ENCODE measurements at regions not wholly inside any gene's neighbourhood (a gene's known extent, or its start where the extent isn't known, plus 50 kb on each side); places are given as distances from the start of the nearest gene placed in this dataset.

GRCh38 chr2:19683556-19683955, 218.2 kb downstream of the TTC32 start:
- CTCF ChIA-PET = no interaction called here

GRCh38 chr2:19682493-19682892, 219.3 kb downstream of the TTC32 start:
- ChIA-PET POLR2A (no interaction called here), CTCF (no interaction called here)
- TF ChIP-seq NFRKB (IDR thresholded peaks at IDR 0.05) (no peak), L3MBTL2 (conservative IDR thresholded peaks at IDR 0.05) (no peak), TARDBP (IDR thresholded peaks at IDR 0.05) (no peak), FOXM1 (IDR thresholded peaks at IDR 0.05; ENCODE audit: borderline replicate concordance) (no peak), SP1 (IDR thresholded peaks at IDR 0.05) (no peak), ELF4 (IDR thresholded peaks at IDR 0.05) (no peak), FOXK2 (IDR thresholded peaks at IDR 0.05) (no peak), FOXA1 (IDR thresholded peaks at IDR 0.05) (no peak), BHLHE40 (IDR thresholded peaks at IDR 0.05; ENCODE audit: borderline replicate concordance) (no peak), SUZ12 (IDR thresholded peaks at IDR 0.05) (no peak)
- DNase-seq (ENCODE audit: extremely low spot score) = no peak

More at GRCh38 chr2:19683556-19683955, 218.2 kb downstream of the TTC32 start:
- TF ChIP-seq BHLHE40 (IDR thresholded peaks at IDR 0.05; ENCODE audit: borderline replicate concordance) = no peak
- TF ChIP-seq PKNOX1 (IDR thresholded peaks at IDR 0.05) = no peak
- TF ChIP-seq NFRKB (IDR thresholded peaks at IDR 0.05) = no peak
- no peak for TF ChIP-seq LEF1 (IDR thresholded peaks at IDR 0.05; ENCODE audit: borderline replicate concordance)
- TF ChIP-seq ARNT (IDR thresholded peaks at IDR 0.05) = no peak
- TF ChIP-seq ELF4 (IDR thresholded peaks at IDR 0.05) = no peak
- TF ChIP-seq HDGF (IDR thresholded peaks at IDR 0.05; ENCODE audit: borderline replicate concordance) = no peak
- TF ChIP-seq CTBP1 (IDR thresholded peaks at IDR 0.05; ENCODE audit: borderline replicate concordance) = no peak
- no peak for TF ChIP-seq ZNF384 (IDR thresholded peaks at IDR 0.05)
- no peak for TF ChIP-seq SUZ12 (IDR thresholded peaks at IDR 0.05)
- TF ChIP-seq FOXK2 (IDR thresholded peaks at IDR 0.05) = no peak
- no peak for TF ChIP-seq L3MBTL2 (conservative IDR thresholded peaks at IDR 0.05)
- TF ChIP-seq FOXM1 (IDR thresholded peaks at IDR 0.05; ENCODE audit: borderline replicate concordance) = no peak
- TF ChIP-seq SP1 (IDR thresholded peaks at IDR 0.05) = no peak
- TF ChIP-seq FOXA1 (IDR thresholded peaks at IDR 0.05) = no peak
- TF ChIP-seq TARDBP (IDR thresholded peaks at IDR 0.05) = no peak
- no peak for DNase-seq (ENCODE audit: extremely low spot score)
- POLR2A ChIA-PET = no interaction called here

GRCh38 chr2:19677825-19678518, 223.8 kb downstream of the TTC32 start:
- TF ChIP-seq FOXA1 (IDR thresholded peaks at IDR 0.05) (no peak), CTBP1 (IDR thresholded peaks at IDR 0.05; ENCODE audit: borderline replicate concordance) (no peak), ARNT (IDR thresholded peaks at IDR 0.05) (no peak), ELF4 (IDR thresholded peaks at IDR 0.05) (no peak), LEF1 (IDR thresholded peaks at IDR 0.05; ENCODE audit: borderline replicate concordance) (no peak)
- ChIA-PET CTCF (interaction anchor here (1.0 to 1.3 kb wide), 3 partner anchors 10 to 264 kb away, joined by 3 to 4 read pairs (median 4); no protein-coding TSS in a partner anchor), POLR2A (no interaction called here)
- no peak for DNase-seq (ENCODE audit: extremely low spot score)

GRCh38 chr2:19677215-19677777, 224.5 kb downstream of the TTC32 start:
- ChIA-PET POLR2A (no interaction called here), CTCF (interaction anchor here (0.7 to 1.3 kb wide), 6 partner anchors 10 to 401 kb away, joined by 3 to 6 read pairs (median 4); no protein-coding TSS in a partner anchor)
- no peak for DNase-seq (ENCODE audit: extremely low spot score)
- no peak for TF ChIP-seq SP1 (IDR thresholded peaks at IDR 0.05)
- TF ChIP-seq ZNF384 (IDR thresholded peaks at IDR 0.05) = no peak
- TF ChIP-seq TARDBP (IDR thresholded peaks at IDR 0.05) = no peak
- TF ChIP-seq SUZ12 (IDR thresholded peaks at IDR 0.05) = no peak

GRCh38 chr2:19676770-19677169, 225.0 kb downstream of the TTC32 start:
- TF ChIP-seq FOXM1 (IDR thresholded peaks at IDR 0.05; ENCODE audit: borderline replicate concordance) (no peak), ZNF384 (IDR thresholded peaks at IDR 0.05) (no peak), FOXA1 (IDR thresholded peaks at IDR 0.05) (no peak), CTBP1 (IDR thresholded peaks at IDR 0.05; ENCODE audit: borderline replicate concordance) (no peak), SP1 (IDR thresholded peaks at IDR 0.05) (no peak), PKNOX1 (IDR thresholded peaks at IDR 0.05) (no peak), L3MBTL2 (conservative IDR thresholded peaks at IDR 0.05) (no peak), LEF1 (IDR thresholded peaks at IDR 0.05; ENCODE audit: borderline replicate concordance) (no peak), FOXK2 (IDR thresholded peaks at IDR 0.05) (no peak), BHLHE40 (IDR thresholded peaks at IDR 0.05; ENCODE audit: borderline replicate concordance) (no peak), TARDBP (IDR thresholded peaks at IDR 0.05) (no peak), HDGF (IDR thresholded peaks at IDR 0.05; ENCODE audit: borderline replicate concordance) (no peak), ARNT (IDR thresholded peaks at IDR 0.05) (no peak), ELF4 (IDR thresholded peaks at IDR 0.05) (no peak), NFRKB (IDR thresholded peaks at IDR 0.05) (no peak), SUZ12 (IDR thresholded peaks at IDR 0.05) (no peak)
- no peak for DNase-seq (ENCODE audit: extremely low spot score)
- ChIA-PET CTCF (interaction anchor here (0.6 to 1.3 kb wide), 6 partner anchors 10 to 402 kb away, joined by 3 to 6 read pairs (median 4); no protein-coding TSS in a partner anchor), POLR2A (no interaction called here)

GRCh38 chr2:19675856-19676460, 225.8 kb downstream of the TTC32 start:
- CTCF ChIA-PET = interaction anchor here (0.6 kb wide), 1 partner anchor 313 kb away, joined by 3 read pairs; no protein-coding TSS in a partner anchor
- no peak for DNase-seq (ENCODE audit: extremely low spot score)
- no peak for TF ChIP-seq ELF4 (IDR thresholded peaks at IDR 0.05)
- no peak for TF ChIP-seq ZNF384 (IDR thresholded peaks at IDR 0.05)
- no peak for TF ChIP-seq TARDBP (IDR thresholded peaks at IDR 0.05)
- no peak for TF ChIP-seq LEF1 (IDR thresholded peaks at IDR 0.05; ENCODE audit: borderline replicate concordance)
- TF ChIP-seq HDGF (IDR thresholded peaks at IDR 0.05; ENCODE audit: borderline replicate concordance) = no peak
- no peak for TF ChIP-seq SUZ12 (IDR thresholded peaks at IDR 0.05)
- TF ChIP-seq FOXK2 (IDR thresholded peaks at IDR 0.05) = no peak
- TF ChIP-seq CTBP1 (IDR thresholded peaks at IDR 0.05; ENCODE audit: borderline replicate concordance) = no peak
- TF ChIP-seq SP1 (IDR thresholded peaks at IDR 0.05) = no peak
- POLR2A ChIA-PET = no interaction called here
